ENCODE measurements at regions not wholly inside any gene's neighbourhood (a gene's known extent, or its start where the extent isn't known, plus 50 kb on each side); places are given as distances from the start of the nearest gene placed in this dataset.

DNA sequence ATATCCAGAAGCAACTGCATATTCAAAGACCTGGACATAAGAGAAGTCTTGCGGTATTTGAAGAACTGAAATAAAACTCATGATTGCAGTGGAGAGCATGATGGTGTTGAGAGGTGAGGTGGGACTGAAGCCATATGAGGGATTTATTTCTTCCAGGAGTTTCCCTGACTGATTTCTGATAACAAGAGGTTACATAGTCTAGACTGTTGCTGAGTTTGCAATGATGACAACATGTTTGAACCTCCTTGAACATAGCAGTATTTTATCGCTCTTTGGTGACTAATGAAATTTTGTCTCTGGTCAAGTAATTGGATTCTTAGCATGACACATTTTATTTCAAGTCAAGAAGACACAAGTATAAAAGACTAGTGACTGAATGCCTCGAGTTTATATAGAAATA lies 61.8 kb downstream of the ACTBL2 start:
- TF ChIP-seq, protein P1, sequence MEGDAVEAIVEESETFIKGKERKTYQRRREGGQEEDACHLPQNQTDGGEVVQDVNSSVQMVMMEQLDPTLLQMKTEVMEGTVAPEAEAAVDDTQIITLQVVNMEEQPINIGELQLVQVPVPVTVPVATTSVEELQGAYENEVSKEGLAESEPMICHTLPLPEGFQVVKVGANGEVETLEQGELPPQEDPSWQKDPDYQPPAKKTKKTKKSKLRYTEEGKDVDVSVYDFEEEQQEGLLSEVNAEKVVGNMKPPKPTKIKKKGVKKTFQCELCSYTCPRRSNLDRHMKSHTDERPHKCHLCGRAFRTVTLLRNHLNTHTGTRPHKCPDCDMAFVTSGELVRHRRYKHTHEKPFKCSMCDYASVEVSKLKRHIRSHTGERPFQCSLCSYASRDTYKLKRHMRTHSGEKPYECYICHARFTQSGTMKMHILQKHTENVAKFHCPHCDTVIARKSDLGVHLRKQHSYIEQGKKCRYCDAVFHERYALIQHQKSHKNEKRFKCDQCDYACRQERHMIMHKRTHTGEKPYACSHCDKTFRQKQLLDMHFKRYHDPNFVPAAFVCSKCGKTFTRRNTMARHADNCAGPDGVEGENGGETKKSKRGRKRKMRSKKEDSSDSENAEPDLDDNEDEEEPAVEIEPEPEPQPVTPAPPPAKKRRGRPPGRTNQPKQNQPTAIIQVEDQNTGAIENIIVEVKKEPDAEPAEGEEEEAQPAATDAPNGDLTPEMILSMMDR (IDR thresholded peaks at IDR 0.05), result no peak
- TF ChIP-seq POLR2A (IDR thresholded peaks at IDR 0.05), result no peak
